ENCODE measurements at regions not wholly inside any gene's neighbourhood (a gene's known extent, or its start where the extent isn't known, plus 50 kb on each side); places are given as distances from the start of the nearest gene placed in this dataset.

- Histone ChIP-seq H3K9me3 (replicated peaks; ENCODE audit: control insufficient read depth, insufficient read depth, low read depth, low read length) (no peaks in the 10 kb centered on the region), H2AFZ (ENCODE audit: low read depth, low read length) (no peak overlapping the region), H4K20me1 (replicated peaks; ENCODE audit: control insufficient read depth, insufficient read depth, low read length) (no peaks in the 10 kb centered on the region), H3K4me1 (replicated peaks in 1 of 2; ENCODE audit: control insufficient read depth in 2 of 2, insufficient read depth in 2 of 2, low read length in 2 of 2) (no peaks in the 10 kb centered on the region), H3K27ac (ENCODE audit: extremely low read depth, low read depth, low read length) (no peak overlapping the region), H3K27me3 (ENCODE audit: control insufficient read depth in 2 of 2, insufficient read depth in 2 of 2, low read length in 2 of 2) (no peaks in the 10 kb centered on the region), H3K79me2 (ENCODE audit: control insufficient read depth, insufficient read depth, low read length) (no peaks in the 10 kb centered on the region), H3K9ac (ENCODE audit: insufficient read depth in 1 of 2, low read depth in 2 of 2, low read length in 2 of 2) (no peak overlapping the region), H3K4me2 (ENCODE audit: insufficient read depth, low read length) (no peak overlapping the region), H3K4me3 (no peak overlapping the region), H3K36me3 (ENCODE audit: control insufficient read depth, insufficient read depth, low read length) (no peaks in the 10 kb centered on the region), H3K9me1 (ENCODE audit: control insufficient read depth, insufficient read depth, low read length) (no peaks in the 10 kb centered on the region)
- CTCF ChIA-PET (ENCODE audit: low intra/inter-chr PET ratio) = no interaction called here
- ATAC-seq (no peak), FAIRE-seq (no peak), DNase-seq (ENCODE audit: extremely low read depth in 1 of 4, low spot score in 3 of 4) (no peak)
- BruUV-seq (replicated peaks) = no TSS peak
- intact Hi-C loops (cut with micrococcal nuclease) = no loop called here
- WGBS (ENCODE audit: insufficient coverage, low coverage, missing lambda C conversion rate) = 2% methylated on average over 3 of the region's 3 CpGs
- in situ Hi-C loops (cut with MboI) = no loop called here
- TF ChIP-seq ZHX1 (conservative IDR thresholded peaks at IDR 0.05; ENCODE audit: low read length) (no peak), CREB3 (tag; conservative IDR thresholded peaks at IDR 0.05; ENCODE audit: low read depth) (no peak), CBX8 (IDR thresholded peaks at IDR 0.05; ENCODE audit: borderline replicate concordance, extremely low read depth, low read depth, low read length, poor library complexity, severe bottlenecking) (no peak), MAFG (tag; conservative IDR thresholded peaks at IDR 0.05) (no peak), MBD1 (CRISPR knock-in tag; IDR thresholded peaks at IDR 0.05) (no peak), U2AF1 (optimal IDR thresholded peaks at IDR 0.05; ENCODE audit: low read depth, low read length) (no peak), CEBPZ (IDR thresholded peaks at IDR 0.05; ENCODE audit: borderline replicate concordance, low read depth, low read length) (no peak), NEUROD1 (IDR thresholded peaks at IDR 0.05; ENCODE audit: borderline replicate concordance, low read depth, low read length, partially characterized antibody) (no peak), ZBTB8A (IDR thresholded peaks at IDR 0.05; ENCODE audit: partially characterized antibody) (no peak)
- POLR2A ChIA-PET = no interaction called here
Observed at GRCh38 chr12:61282790-61283575, 977.2 kb upstream of the USP15 start.

Data from K562 (cell line).